GM19023 (cell line): ENCODE measurements at regions not wholly inside any gene's neighbourhood (a gene's known extent, or its start where the extent isn't known, plus 50 kb on each side); places are given as distances from the start of the nearest gene placed in this dataset.
"Not testable (repeated sequence)": the region's sequence is repeated elsewhere in the genome, so short reads cannot be mapped to it uniquely, and the experiment has no call there.

Source experiments
- ATAC-seq: cut with Tn5 transposase; IDR thresholded peaks from one replicate; pipeline ENCODE4 v1.9.1; 2021; ENCODE audit warnings: mild to moderate bottlenecking, moderate library complexity; ENCODE audit not compliant: unreplicated experiment

GRCh38 chr12:102728506-102729242, 188.4 kb downstream of the PAH start:
- ATAC-seq: no peak

- ATAC-seq: no peak
Measured at GRCh38 chr12:102726686-102727085, 190.4 kb downstream of the PAH start.

GRCh38 chr12:102722147-102722546, 194.9 kb downstream of the PAH start:
- no peak for ATAC-seq

DNA sequence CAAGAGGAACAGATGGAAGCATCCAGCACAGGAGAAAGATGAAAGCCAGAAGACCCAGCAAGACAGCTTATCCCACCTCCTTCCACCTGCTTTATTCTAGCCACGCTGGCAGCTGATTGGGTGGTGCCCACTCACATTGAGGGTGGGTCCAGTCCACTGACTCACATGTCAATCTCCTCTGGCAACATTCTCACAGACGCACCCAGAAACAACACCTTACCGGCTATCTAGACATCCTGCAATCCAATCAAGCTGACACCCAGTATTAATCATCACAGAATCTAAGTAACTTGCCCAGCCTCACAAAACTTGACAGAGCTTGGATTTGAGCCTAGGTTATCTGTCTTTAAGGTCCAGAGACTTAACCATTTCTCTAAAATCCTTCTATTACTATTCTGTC, 208.9 kb downstream of the PAH start:
- ATAC-seq: no peak

DNA sequence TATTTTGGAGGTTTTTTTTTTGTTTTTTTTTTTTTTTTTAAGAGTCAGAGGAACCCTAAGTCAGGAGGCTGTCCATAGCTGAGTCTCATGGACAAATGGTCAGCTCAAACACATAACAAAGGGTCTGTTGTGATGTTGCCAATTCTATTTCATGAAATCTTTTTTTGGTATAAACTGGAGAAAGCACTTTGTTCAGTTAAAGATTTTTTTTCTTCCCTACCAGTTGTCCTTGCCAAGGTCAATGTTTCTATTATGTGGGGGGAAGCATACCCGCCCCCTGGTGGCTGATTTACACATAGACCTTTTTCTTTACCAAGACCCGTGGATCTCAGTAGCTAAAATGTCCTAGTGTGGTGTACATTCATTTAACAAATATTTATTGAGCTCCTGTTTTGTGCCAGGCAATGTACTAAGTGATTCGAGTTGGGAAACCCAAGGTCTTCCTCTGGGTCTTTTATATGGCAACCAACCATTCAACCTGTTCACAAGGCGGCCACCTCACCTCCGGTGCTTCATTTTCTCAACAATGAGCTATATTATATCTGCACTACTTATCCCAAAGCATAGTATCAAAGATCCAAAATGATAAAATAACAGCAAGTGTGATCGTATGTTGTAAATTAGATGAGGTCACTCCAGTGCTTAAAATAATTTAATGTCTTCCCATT, 214.5 kb downstream of the PAH start:
- peak; percentile 62 for ATAC-seq

DNA sequence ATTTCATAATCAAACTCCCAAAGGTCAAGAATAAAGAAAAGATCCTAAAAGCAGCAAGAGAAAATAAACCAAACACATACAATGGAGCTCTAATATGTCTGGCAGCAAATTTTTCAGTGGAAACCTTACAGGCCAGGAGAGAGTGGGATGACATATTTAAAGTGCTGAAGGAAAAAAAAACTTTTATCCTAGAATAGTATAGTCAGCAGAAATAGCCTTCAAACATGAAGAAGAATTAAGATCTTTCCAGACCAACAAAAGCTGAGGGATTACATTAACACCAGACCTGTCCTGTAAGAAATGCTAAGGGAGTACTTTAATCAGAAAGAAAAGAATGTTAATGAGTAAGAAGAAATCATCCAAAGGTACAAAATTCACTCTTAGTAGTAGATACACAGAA, 215.7 kb upstream of the IGF1 start:
- no peak for ATAC-seq

DNA sequence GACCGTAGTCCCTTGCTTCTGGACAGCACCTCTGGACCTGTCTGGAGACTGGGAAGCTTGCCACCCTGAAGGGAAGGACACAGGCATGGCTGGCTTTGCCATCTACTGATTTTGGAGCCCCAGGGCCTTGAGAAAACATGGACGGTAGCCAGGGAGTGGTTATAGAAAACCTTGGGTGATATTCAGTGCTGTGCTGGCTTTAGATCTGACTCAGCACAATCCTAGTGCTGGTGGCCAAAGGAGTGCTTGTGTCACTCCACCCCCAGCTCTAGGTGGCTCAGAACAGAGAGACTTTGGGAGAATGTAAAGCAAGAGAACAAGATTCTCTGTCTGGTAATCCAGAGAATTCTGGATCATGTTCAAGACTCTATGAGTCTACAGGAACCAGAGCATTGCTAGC, 214.5 kb upstream of the IGF1 start:
- no peak for ATAC-seq

GRCh38 chr12:102691773-102692555, 211.6 kb upstream of the IGF1 start:
- ATAC-seq: no peak

DNA sequence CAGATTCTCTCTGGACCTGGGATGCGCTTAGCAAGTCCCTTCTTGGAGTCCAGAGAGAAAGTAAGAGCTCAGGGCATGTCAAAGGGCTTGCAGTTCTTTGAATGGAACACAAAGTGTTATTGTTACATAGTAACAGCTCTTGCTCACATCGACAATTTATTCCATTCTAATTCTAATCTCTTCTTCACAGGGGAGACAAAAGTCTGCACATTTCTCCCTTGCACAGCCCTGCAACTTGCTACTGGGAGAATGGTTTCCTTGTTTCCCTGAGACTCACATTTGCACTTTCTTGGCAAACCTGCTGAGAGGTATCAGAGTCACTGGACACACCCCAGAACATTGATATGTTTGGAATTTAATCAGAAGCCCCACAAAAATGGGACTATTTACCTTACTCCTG, 209.9 kb upstream of the IGF1 start:
- no peak for ATAC-seq

DNA sequence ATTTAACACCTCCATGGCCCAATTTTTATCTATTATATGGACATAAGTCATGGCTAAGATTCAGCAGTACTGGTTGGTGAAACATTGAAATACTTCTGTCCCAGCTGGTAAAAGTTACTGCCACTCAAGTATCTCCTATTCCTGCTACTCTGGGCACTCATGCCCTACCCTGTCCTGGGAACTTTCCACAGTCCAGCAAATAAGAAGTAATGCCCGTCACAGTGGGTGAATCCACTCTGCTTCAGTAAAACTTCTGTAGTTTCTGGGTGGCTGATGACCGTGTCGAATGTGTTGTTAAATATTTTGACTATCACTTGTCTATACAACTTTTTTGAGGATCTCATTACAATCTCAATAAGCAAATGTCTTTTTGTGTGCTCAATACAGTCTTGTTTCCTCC, 209.3 kb upstream of the IGF1 start:
- no peak for ATAC-seq

DNA sequence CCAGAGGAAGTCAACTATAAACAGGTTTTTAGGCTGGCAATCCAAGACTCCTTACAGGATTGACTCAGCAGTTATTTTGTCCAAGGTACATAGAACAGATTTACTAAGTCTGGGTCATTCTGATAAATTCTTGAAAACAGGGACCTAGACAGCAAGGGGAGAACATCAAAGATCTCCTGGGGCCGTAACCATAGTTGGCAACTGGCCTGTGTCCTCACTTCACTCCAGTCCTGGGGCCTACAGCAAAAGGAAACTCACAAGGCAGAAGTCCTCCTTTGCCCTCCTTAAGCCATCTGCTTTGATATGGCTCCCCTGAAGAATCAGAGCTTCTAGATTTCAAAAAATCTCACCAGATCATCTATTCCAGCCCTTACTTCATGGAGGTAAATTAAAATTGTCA, 207.2 kb upstream of the IGF1 start:
- no peak for ATAC-seq

GRCh38 chr12:102685841-102686240, 205.5 kb upstream of the IGF1 start:
- ATAC-seq: no peak

- ATAC-seq: no peak
Measured at GRCh38 chr12:102685172-102685571, 204.8 kb upstream of the IGF1 start.

GRCh38 chr12:102682366-102683289, 202.3 kb upstream of the IGF1 start:
- no peak for ATAC-seq

GRCh38 chr12:102681747-102682146, 201.4 kb upstream of the IGF1 start:
- ATAC-seq: no peak

DNA sequence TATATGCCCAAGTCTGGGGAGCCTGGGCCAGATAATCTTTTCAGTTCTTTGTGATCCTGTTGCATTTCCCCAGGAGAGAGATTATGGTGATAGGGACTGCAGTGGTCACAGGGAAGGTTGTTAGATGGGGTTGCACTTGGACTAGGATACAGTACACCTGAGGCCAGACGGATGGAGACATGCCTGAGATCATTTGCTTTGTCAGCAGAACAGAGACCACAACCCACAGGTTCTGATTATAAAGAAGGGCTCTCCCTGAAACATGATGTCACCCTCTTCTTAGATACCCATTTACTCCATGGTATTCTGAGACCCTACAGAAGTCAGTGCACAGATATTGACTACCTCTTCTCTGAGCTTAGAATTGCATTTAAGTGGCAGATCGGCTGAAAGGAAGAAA, 200.9 kb upstream of the IGF1 start:
- no peak for ATAC-seq

DNA sequence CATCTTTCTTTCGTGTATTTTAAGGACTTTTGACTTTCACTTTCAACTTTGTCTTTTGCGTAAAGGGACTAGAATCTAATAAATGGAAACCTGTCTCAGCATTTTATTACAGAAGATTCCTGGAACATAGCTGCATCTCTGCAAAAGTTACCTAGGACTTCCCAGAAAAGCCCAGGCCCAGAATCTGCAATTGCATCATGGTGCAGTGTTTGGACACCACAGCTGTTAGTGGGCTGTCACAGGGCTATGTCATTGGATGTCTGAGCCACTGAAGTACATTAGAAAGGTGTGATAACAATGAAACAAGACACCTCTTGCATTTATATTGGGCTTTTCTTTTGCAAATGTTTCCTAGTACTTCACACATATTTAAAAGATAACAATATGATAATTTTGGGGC, 199.9 kb upstream of the IGF1 start:
- no peak for ATAC-seq

DNA sequence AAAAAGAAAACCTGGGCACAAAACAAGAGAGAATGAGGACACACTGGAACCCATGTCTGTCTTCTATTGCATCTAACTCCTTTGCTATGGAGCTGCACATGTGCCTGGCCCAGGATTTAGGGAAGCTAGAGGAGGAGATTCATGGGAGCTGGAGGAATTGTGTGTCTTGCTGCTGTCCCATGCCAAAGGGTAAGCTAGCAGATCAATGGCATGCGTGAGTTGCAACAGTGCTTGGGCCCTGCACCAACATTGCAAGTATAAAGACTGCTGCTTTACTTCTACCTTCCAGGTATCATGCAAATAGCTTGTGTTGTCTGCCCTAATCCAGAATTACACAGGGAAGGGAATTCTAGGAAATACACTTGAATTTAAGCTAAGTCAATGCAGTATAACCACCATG, 196.4 kb upstream of the IGF1 start:
- ATAC-seq: no peak

GRCh38 chr12:102675672-102676071, 195.3 kb upstream of the IGF1 start:
- no peak for ATAC-seq

GRCh38 chr12:102673606-102674005, 193.2 kb upstream of the IGF1 start:
- ATAC-seq: no peak

GRCh38 chr12:102672212-102672611, 191.8 kb upstream of the IGF1 start:
- ATAC-seq: not testable (repeated sequence)
